ENCODE measurements at regions not wholly inside any gene's neighbourhood (a gene's known extent, or its start where the extent isn't known, plus 50 kb on each side); places are given as distances from the start of the nearest gene placed in this dataset.
"Not testable (repeated sequence)": the region's sequence is repeated elsewhere in the genome, so short reads cannot be mapped to it uniquely, and the experiment has no call there.

DNA sequence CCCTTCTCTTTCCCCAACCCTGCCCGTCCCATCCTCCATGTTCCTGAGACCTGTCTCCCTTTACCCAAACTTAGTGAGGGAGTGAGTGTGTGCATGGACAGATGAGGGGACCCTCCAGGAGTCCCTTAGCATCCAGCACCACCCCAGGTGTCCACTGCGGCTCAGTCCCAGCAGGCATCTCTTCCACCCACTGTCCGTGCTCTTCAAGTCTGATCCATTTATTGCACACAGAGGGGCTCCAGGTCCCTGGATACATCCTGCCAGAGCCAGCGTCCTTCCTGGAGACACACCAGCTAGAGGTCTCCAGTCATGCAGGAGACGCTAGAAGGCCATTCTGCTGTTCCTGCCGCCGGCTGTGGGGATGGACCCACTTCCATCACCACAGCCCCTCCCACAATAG is 239.2 kb downstream of the ADGRD1 start:
- H3K27ac ChIP-seq = no peak overlapping the region
- TF ChIP-seq, protein P1, sequence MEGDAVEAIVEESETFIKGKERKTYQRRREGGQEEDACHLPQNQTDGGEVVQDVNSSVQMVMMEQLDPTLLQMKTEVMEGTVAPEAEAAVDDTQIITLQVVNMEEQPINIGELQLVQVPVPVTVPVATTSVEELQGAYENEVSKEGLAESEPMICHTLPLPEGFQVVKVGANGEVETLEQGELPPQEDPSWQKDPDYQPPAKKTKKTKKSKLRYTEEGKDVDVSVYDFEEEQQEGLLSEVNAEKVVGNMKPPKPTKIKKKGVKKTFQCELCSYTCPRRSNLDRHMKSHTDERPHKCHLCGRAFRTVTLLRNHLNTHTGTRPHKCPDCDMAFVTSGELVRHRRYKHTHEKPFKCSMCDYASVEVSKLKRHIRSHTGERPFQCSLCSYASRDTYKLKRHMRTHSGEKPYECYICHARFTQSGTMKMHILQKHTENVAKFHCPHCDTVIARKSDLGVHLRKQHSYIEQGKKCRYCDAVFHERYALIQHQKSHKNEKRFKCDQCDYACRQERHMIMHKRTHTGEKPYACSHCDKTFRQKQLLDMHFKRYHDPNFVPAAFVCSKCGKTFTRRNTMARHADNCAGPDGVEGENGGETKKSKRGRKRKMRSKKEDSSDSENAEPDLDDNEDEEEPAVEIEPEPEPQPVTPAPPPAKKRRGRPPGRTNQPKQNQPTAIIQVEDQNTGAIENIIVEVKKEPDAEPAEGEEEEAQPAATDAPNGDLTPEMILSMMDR (conservative IDR thresholded peaks at IDR 0.05) = no peak
- no peak for TF ChIP-seq ZFX (IDR thresholded peaks at IDR 0.05)

DNA sequence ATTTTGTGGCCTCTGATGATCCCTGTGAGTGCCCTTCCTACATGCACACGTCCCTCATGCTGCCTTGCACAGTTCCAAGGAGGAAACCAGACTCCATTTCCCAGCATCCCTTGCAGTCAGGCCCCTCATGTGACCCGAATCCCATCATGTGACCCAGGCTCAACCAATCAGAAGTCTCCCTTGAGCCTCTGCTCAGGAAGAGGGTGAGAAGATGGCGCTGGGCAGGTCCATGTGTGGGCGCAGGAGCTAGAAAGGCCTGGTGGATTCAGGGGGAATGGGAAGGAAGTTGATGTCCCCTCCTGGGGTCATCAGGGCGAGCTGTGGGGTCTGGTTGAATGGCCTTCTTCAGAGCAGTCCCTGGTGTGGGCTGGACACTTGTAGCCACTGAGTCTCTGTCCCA is 240.5 kb downstream of the ADGRD1 start:
- TF ChIP-seq ZFX (IDR thresholded peaks at IDR 0.05) = no peak
- TF ChIP-seq, protein P1 (conservative IDR thresholded peaks at IDR 0.05) = no peak
- no peak overlapping the region for H3K27ac ChIP-seq

DNA sequence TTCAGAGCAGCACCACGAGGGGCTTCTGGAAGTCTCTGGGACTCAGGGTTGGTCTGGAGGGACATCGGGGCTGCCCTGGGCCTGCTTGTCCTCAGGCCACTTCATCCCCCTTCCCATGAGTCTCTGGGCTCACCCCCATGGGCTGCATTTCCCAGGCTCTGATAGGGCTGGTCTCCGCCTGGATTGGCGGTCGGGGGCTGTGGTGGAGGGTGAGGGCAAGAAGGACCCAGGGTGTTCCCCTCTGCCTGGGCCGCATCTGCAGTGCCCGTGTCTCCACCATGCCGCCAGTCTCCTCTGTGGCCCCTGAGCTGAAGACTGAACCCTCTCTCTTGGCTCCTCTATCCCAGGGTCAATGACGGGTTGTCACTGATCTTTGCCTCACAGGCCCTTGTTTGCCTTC is 242.1 kb downstream of the ADGRD1 start:
- TF ChIP-seq ZFX (IDR thresholded peaks at IDR 0.05) = no peak
- TF ChIP-seq, protein P1 (conservative IDR thresholded peaks at IDR 0.05) = no peak

DNA sequence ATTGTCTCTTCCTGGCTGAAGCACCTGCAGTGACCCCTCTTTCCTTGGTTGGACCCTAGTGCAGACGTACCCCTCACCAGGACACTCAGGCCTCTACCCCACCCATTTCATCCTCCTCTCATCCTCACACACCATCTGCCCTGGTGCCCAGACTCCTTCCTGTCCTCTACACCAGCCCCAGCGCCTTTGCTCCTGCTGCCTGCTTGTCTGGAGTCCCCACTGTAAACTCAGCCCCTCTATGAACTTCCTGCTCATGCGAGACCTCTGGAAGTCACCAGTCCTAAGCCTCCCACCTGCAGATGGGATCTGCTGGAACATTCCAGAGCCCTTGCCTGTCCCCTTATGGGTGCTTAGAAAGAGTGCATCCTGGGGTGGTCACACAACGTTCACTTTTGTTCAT is 242.5 kb downstream of the ADGRD1 start:
- H3K27ac ChIP-seq = no peak overlapping the region
- no peak for TF ChIP-seq ZFX (IDR thresholded peaks at IDR 0.05)
- TF ChIP-seq, protein P1 (conservative IDR thresholded peaks at IDR 0.05) = no peak

More for the DNA sequence above, 242.1 kb downstream of the ADGRD1 start:
- H3K27ac ChIP-seq = no peak overlapping the region

DNA sequence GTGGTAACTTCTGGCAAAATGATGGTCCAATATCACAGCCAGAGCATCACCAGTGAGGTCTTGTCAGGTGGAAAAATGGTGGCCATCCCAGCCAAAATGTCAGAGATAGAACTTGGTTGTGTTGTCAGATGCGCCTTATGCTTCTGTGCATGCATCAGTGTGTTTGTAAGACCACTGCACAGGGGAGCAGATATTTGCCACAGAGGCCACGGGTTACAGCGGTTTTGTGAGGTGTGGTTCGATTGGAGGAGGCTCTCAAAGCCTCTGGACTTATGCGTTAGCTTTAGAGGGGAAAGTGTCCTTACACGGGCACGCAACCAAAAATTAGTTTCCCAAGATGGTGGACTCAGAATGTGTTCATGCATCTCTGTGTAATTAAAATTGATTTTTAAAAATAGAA is 243.8 kb downstream of the ADGRD1 start:
- no peak overlapping the region for H3K27ac ChIP-seq
- TF ChIP-seq ZFX (IDR thresholded peaks at IDR 0.05) = no peak
- TF ChIP-seq, protein P1 (conservative IDR thresholded peaks at IDR 0.05) = no peak

DNA sequence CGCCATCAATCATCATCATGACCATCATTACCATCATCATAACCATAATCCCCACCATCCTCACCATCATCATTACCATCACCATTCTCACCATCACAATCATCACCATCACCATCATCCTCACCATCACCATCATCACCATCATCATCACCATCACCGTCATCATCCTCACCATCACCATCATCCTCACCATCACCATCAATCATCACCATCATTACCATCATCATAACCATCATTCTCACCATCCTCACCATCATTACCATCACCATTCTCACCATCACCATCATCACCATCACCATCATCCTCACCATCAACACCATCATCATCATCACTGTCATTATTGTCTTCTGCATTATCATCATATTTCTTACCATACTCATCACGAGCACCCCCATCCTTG is 245.5 kb downstream of the ADGRD1 start:
- TF ChIP-seq, protein P1 (conservative IDR thresholded peaks at IDR 0.05) = no peak
- TF ChIP-seq ZFX (IDR thresholded peaks at IDR 0.05) = no peak
- no peak overlapping the region for H3K27ac ChIP-seq

DNA sequence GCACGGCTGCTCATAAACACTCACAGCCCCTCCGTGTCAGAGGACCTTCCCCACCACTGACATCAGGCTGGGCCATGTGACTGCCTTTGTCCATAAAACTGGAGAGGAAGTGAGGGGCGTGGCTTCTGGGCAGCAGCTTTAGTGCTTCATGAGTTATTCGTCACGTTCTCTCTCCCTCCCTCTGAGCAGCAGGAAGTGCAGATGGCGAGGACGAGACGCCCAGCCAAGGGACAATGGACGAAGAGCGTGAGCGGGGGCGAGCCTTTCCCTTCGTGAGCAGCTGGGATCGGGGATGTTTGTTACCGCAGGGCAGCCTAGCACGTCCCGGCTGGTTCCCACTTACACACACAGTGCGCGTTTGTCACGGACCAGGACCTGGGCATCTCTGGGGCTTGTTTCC is 248.2 kb downstream of the ADGRD1 start:
- not testable (repeated sequence) for H3K27ac ChIP-seq

DNA sequence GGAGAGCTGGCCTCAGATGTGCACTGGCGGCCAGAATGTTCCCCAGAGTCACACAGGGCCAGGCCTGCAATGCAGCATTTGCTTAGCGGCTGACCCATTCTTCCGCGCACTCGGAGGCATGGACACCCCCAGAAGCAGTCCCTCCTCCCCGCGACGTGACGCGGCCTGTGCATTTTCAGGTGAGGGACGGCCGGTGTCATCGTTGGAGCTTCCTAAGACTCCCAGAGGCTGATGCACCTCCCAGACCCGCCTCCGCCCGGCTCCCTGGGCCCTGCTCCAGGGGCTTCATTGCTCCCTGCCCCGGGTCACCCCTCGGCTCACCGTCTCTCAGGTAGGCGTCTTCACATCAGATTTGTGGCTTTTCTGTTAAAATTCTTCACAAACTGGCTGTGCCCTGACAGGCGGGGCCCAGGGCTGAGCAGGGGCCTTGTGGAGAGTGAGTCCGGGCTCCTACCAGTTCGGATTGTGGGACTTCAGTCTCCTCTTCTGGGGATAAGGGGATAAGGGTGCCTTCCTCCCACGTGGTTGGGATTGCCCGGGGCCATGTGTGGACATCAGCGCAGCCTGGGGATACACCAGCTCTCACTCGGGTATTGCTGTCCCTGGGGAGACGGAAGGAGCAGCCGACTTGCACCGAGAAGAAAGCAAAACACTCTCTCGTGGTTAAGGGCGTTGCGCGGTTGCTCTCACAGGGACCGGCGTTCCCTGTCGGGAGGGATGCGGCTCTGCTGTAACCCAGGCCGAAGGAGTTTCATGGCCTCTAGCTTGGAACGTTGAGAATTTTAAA is 249.1 kb downstream of the ADGRD1 start:
- no peak for TF ChIP-seq ZFX (IDR thresholded peaks at IDR 0.05)
- TF ChIP-seq, protein P1 (conservative IDR thresholded peaks at IDR 0.05) = no peak
- H3K27ac ChIP-seq = no peak overlapping the region
